ENCODE measurements at regions not wholly inside any gene's neighbourhood (a gene's known extent, or its start where the extent isn't known, plus 50 kb on each side); places are given as distances from the start of the nearest gene placed in this dataset.

GRCh38 chr6:132972971-132973370 is 158.6 kb downstream of the RPS12 start:
- 55 to 78% (median 67%) methylated on average over 3 of the region's 3 CpGs for WGBS, 5 donors
- H3K27me3 ChIP-seq = peaks cover 0 to 4% (median 0%) of the 10 kb centered on the region in 3 donors

GRCh38 chr6:132973514-132973993 is 159.2 kb downstream of the RPS12 start:
- no peaks in the 10 kb centered on the region for H3K9me3 ChIP-seq
- H3K4me1 ChIP-seq = no peaks in the 10 kb centered on the region
- TF ChIP-seq POLR2A (IDR thresholded peaks at IDR 0.05) (no peak), POLR2AphosphoS5 (IDR thresholded peaks at IDR 0.05) (no peak), EP300 (IDR thresholded peaks at IDR 0.05) (no peak), CTCF (IDR thresholded peaks at IDR 0.05) (no peak)
- no peak overlapping the region for H3K4me3 ChIP-seq
- H3K36me3 ChIP-seq = no peaks in the 10 kb centered on the region
- H3K27me3 ChIP-seq = peaks cover 0 to 4% (median 0%) of the 10 kb centered on the region in 3 donors
- 40 to 45% (median 43%) methylated on average over 3 of the region's 3 CpGs for WGBS, 5 donors
- intact Hi-C loops (cut with DNase I; ENCODE audit: low total_unique reads) = no loop called here
- H3K27ac ChIP-seq = no peak overlapping the region
- DNase-seq = no peak

More at GRCh38 chr6:132972971-132973370, 158.6 kb downstream of the RPS12 start:
- Histone ChIP-seq H3K36me3 (no peaks in the 10 kb centered on the region), H3K4me3 (no peak overlapping the region), H3K27ac (no peak overlapping the region), H3K4me1 (no peaks in the 10 kb centered on the region), H3K9me3 (no peaks in the 10 kb centered on the region)
- DNase-seq = no peak
- intact Hi-C loops (cut with DNase I; ENCODE audit: low total_unique reads) = no loop called here
- no peak for TF ChIP-seq POLR2A (IDR thresholded peaks at IDR 0.05)
- TF ChIP-seq CTCF (IDR thresholded peaks at IDR 0.05) = no peak
- no peak for TF ChIP-seq POLR2AphosphoS5 (IDR thresholded peaks at IDR 0.05)
- TF ChIP-seq EP300 (IDR thresholded peaks at IDR 0.05) = no peak

- Histone ChIP-seq H3K4me1 (no peaks in the 10 kb centered on the region), H3K27ac (no peak overlapping the region), H3K36me3 (no peaks in the 10 kb centered on the region), H3K27me3 (peaks cover 0 to 4% (median 0%) of the 10 kb centered on the region in 3 donors), H3K9me3 (no peaks in the 10 kb centered on the region), H3K4me3 (no peak overlapping the region)
- DNase-seq = no peak
- WGBS, 5 donors = 78 to 94% (median 82%) methylated on average over 4 of the region's 4 CpGs
- TF ChIP-seq CTCF (IDR thresholded peaks at IDR 0.05) (no peak), POLR2A (IDR thresholded peaks at IDR 0.05) (no peak), EP300 (IDR thresholded peaks at IDR 0.05) (no peak), POLR2AphosphoS5 (IDR thresholded peaks at IDR 0.05) (no peak)
- intact Hi-C loops (cut with DNase I; ENCODE audit: low total_unique reads) = no loop called here
Observed at GRCh38 chr6:132974122-132974521, 159.8 kb downstream of the RPS12 start.

- Histone ChIP-seq H3K36me3 (no peaks in the 10 kb centered on the region), H3K27me3 (peaks cover 0 to 4% (median 0%) of the 10 kb centered on the region in 3 donors), H3K4me3 (no peak overlapping the region), H3K9me3 (no peaks in the 10 kb centered on the region), H3K4me1 (no peaks in the 10 kb centered on the region), H3K27ac (no peak overlapping the region)
- intact Hi-C loops (cut with DNase I; ENCODE audit: low total_unique reads) = no loop called here
- TF ChIP-seq EP300 (IDR thresholded peaks at IDR 0.05) (no peak), POLR2AphosphoS5 (IDR thresholded peaks at IDR 0.05) (no peak), CTCF (IDR thresholded peaks at IDR 0.05) (no peak), POLR2A (IDR thresholded peaks at IDR 0.05) (no peak)
- no peak for DNase-seq
Observed at GRCh38 chr6:132977413-132977812, 163.0 kb downstream of the RPS12 start.
